ENCODE measurements at regions not wholly inside any gene's neighbourhood (a gene's known extent, or its start where the extent isn't known, plus 50 kb on each side); places are given as distances from the start of the nearest gene placed in this dataset.

DNA sequence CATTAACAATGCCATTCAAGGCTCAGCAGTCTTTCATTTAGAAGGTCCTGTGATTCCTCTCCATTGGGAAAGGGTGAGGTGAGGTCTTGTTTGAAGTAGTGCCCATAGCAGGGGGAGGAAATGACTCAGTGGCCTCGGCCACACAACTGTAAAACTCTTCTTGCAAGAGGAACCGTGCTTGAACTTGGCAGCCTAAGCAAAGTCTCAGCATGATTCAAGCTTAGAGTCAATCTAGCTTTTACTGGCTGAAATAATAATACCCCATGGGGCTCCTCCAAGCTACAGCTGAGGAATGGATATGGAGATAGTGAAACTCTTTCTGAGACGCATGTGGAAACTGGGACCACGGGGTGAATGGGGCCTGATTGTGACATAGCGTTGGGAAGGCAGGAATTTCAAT, 428.2 kb downstream of the BMP2 start (continued):
- TF ChIP-seq, protein P1, sequence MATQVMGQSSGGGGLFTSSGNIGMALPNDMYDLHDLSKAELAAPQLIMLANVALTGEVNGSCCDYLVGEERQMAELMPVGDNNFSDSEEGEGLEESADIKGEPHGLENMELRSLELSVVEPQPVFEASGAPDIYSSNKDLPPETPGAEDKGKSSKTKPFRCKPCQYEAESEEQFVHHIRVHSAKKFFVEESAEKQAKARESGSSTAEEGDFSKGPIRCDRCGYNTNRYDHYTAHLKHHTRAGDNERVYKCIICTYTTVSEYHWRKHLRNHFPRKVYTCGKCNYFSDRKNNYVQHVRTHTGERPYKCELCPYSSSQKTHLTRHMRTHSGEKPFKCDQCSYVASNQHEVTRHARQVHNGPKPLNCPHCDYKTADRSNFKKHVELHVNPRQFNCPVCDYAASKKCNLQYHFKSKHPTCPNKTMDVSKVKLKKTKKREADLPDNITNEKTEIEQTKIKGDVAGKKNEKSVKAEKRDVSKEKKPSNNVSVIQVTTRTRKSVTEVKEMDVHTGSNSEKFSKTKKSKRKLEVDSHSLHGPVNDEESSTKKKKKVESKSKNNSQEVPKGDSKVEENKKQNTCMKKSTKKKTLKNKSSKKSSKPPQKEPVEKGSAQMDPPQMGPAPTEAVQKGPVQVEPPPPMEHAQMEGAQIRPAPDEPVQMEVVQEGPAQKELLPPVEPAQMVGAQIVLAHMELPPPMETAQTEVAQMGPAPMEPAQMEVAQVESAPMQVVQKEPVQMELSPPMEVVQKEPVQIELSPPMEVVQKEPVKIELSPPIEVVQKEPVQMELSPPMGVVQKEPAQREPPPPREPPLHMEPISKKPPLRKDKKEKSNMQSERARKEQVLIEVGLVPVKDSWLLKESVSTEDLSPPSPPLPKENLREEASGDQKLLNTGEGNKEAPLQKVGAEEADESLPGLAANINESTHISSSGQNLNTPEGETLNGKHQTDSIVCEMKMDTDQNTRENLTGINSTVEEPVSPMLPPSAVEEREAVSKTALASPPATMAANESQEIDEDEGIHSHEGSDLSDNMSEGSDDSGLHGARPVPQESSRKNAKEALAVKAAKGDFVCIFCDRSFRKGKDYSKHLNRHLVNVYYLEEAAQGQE (IDR thresholded peaks at IDR 0.05; ENCODE audit: unreplicated experiment) = no peak
- TF ChIP-seq CREB1 (CRISPR knock-in tag; IDR thresholded peaks at IDR 0.05; ENCODE audit: low read depth) = no peak

DNA sequence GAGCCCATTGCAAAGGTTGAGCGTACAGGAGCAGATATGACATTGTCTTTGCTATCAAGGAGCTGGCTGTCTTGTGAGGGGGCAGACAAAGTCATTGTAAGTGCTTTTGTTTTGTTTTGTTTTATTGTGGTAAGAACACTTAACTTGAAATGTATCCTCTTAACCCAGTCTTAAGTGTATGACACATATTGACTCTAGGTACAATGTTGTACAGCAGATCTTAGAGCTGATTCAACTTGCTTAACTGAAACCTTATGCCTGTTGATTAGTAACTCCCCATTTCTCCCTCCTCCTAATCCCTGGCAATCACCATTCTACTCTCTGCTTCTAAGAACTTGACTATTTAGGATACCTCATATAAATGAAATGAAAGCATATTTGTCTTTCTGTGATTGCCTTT, 429.0 kb downstream of the BMP2 start:
- no peaks in the 10 kb centered on the region for H3K9me3 Mint-ChIP-seq
- Histone ChIP-seq H2AFZ (no peak overlapping the region), H3K27ac (ENCODE audit: low read depth) (no peak overlapping the region), H3K27me3 (ENCODE audit: insufficient read depth) (no peaks in the 10 kb centered on the region), H4K20me1 (replicated peaks; ENCODE audit: insufficient read depth) (no peaks in the 10 kb centered on the region), H3K4me3 (no peak overlapping the region), H3K4me1 (ENCODE audit: insufficient read depth) (no peaks in the 10 kb centered on the region), H3F3A (replicated peaks; ENCODE audit: low read depth) (no peaks in the 10 kb centered on the region), H3K79me2 (replicated peaks; ENCODE audit: insufficient read depth) (no peaks in the 10 kb centered on the region), H3K4me2 (no peak overlapping the region), H3K36me3 (ENCODE audit: insufficient read depth) (no peaks in the 10 kb centered on the region), H3K9me2 (ENCODE audit: insufficient read depth) (peaks cover 9% of the 10 kb centered on the region; the same call in 1 of the 2 replicates)
- TF ChIP-seq POLR2AphosphoS5 (IDR thresholded peaks at IDR 0.05; ENCODE audit: low read depth) (no peak), JUNB (IDR thresholded peaks at IDR 0.05; ENCODE audit: unreplicated experiment) (no peak)
- ATAC-seq = no peak
- H3K36me3 Mint-ChIP-seq (ENCODE audit: low read depth) = no peaks in the 10 kb centered on the region
- H3K27ac Mint-ChIP-seq = no peak overlapping the region
- H3K4me3 Mint-ChIP-seq = no peak overlapping the region
- H3K27me3 Mint-ChIP-seq (ENCODE audit: insufficient read depth, low read depth, poor library complexity) = no peaks in the 10 kb centered on the region
- H3K4me1 Mint-ChIP-seq = no peaks in the 10 kb centered on the region
- DNase-seq (ENCODE audit: low spot score) = no peak

DNA sequence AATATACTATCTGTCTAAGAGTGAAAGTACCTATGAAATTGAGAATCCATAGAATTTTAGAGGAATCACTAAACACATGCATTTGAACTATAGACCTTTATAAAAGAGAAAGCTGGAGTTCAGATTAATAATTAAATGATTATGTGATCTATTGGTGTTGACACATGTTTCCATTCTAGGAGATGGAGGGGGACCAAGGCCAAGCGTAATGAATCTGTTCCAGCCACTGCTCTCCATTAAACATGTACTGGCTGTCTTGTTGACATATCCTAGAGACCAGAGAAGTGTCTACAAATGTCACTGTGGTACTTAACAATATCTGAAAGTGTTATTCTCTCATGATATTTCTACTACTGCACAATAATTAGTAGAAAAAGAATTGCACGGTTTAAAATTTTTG, 432.4 kb downstream of the BMP2 start:
- ATAC-seq = no peak
- H3K27ac Mint-ChIP-seq = no peak overlapping the region

More for the DNA sequence above, 432.4 kb downstream of the BMP2 start:
- H3K27ac ChIP-seq (ENCODE audit: low read depth) = no peak overlapping the region
- Mint-ChIP-seq H3K36me3 (ENCODE audit: low read depth) (no peaks in the 10 kb centered on the region), H3K4me3 (no peak overlapping the region), H3K9me3 (no peaks in the 10 kb centered on the region), H3K4me1 (no peaks in the 10 kb centered on the region), H3K27me3 (ENCODE audit: insufficient read depth, low read depth, poor library complexity) (no peaks in the 10 kb centered on the region)
- no peaks in the 10 kb centered on the region for H3K79me2 ChIP-seq (replicated peaks; ENCODE audit: insufficient read depth)
- no peak for DNase-seq (ENCODE audit: low spot score)
- H3K9me2 ChIP-seq (ENCODE audit: insufficient read depth) = peaks cover 7% of the 10 kb centered on the region
- H3K4me1 ChIP-seq (ENCODE audit: insufficient read depth) = no peaks in the 10 kb centered on the region
- H3F3A ChIP-seq (replicated peaks; ENCODE audit: low read depth) = no peaks in the 10 kb centered on the region
- no peaks in the 10 kb centered on the region for H3K27me3 ChIP-seq (ENCODE audit: insufficient read depth)
- H3K4me3 ChIP-seq = no peak overlapping the region
- no peak overlapping the region for H3K4me2 ChIP-seq
- TF ChIP-seq ZNF331 (CRISPR knock-in tag; IDR thresholded peaks at IDR 0.05; ENCODE audit: low read depth) (no peak), POLR2AphosphoS5 (IDR thresholded peaks at IDR 0.05; ENCODE audit: low read depth) (no peak)
- TF ChIP-seq, protein P1 (IDR thresholded peaks at IDR 0.05; ENCODE audit: unreplicated experiment) = no peak
- H2AFZ ChIP-seq = no peak overlapping the region
- H3K36me3 ChIP-seq (ENCODE audit: insufficient read depth) = no peaks in the 10 kb centered on the region
- H4K20me1 ChIP-seq (replicated peaks; ENCODE audit: insufficient read depth) = no peaks in the 10 kb centered on the region

All from GM23338 (cell line).